H1 (cell line): ENCODE measurements at regions not wholly inside any gene's neighbourhood (a gene's known extent, or its start where the extent isn't known, plus 50 kb on each side); places are given as distances from the start of the nearest gene placed in this dataset.

Source experiments
- CTCF ChIA-PET: fragments of 300-600 bp; sonication (Branson Sonifier 250); formaldehyde crosslinking; loops from one replicate; lab custom pipeline; 2021; ENCODE audit not compliant: partially characterized antibody; lab: Charles Lee
- POLR2A ChIA-PET: fragments of 300-600 bp; sonication (Branson Sonifier 250); formaldehyde crosslinking; loops from one replicate; lab custom pipeline; 2021; ENCODE audit warnings: inconsistent platforms; ENCODE audit not compliant: partially characterized antibody; lab: Charles Lee
- DNase-seq, 2 experiments: peaks; one replicate each; pipeline versions ENCODE4 v3.0.0 to v3.0.0-alpha.2; 2010 to 2022; ENCODE audit warnings: low spot score in 2 of 2, low read depth in 1 of 2, mixed read lengths in 1 of 2
- FAIRE-seq: peaks from 2 replicates; lab custom pipeline; 2011; peaks lifted over from hg19 to GRCh38; lab: Jason Lieb, UNC
- H2AFZ ChIP-seq: 2 replicates; pipeline ENCODE4 v1.8.1; 2012; ENCODE audit warnings: low read length, inconsistent platforms
- H2AK5ac ChIP-seq: 2 replicates; pipeline ENCODE4 v1.6.1; 2013; ENCODE audit warnings: low read depth, low read length
- H2BK120ac ChIP-seq: replicated peaks from 2 replicates; pipeline ENCODE3; 2013; ENCODE audit warnings: low read depth, low read length, inconsistent platforms
- H2BK12ac ChIP-seq: 2 replicates; pipeline ENCODE4 v1.6.1; 2013; ENCODE audit warnings: low read depth, low read length
- H2BK15ac ChIP-seq: 2 replicates; pipeline ENCODE4 v1.6.1; 2013; ENCODE audit warnings: low read length
- H2BK20ac ChIP-seq: 2 replicates; pipeline ENCODE4 v1.6.1; 2013; ENCODE audit warnings: low read length
- H2BK5ac ChIP-seq: 2 replicates; pipeline ENCODE4 v1.6.1; 2013; ENCODE audit warnings: low read depth, low read length
- H3K14ac ChIP-seq: 2 replicates; pipeline ENCODE4 v1.6.1; 2013; ENCODE audit warnings: inconsistent platforms; ENCODE audit not compliant: insufficient read length
- H3K18ac ChIP-seq: 2 replicates; pipeline ENCODE4 v1.6.1; 2013; ENCODE audit warnings: low read length; ENCODE audit errors: extremely low read depth
- H3K23ac ChIP-seq: 2 replicates; pipeline ENCODE4 v1.6.1; 2013; ENCODE audit warnings: inconsistent platforms; ENCODE audit not compliant: insufficient read length
- H3K23me2 ChIP-seq: 2 replicates; pipeline ENCODE4 v1.6.1; 2013; ENCODE audit warnings: low read depth, low read length
- H3K27ac ChIP-seq: 2 replicates; pipeline ENCODE4 v1.6.1; 2011; ENCODE audit warnings: low read depth, low read length, inconsistent platforms
- H3K27me3 ChIP-seq, 4 experiments: replicated peaks in 1 of 4; 1 replicate in 1 of 4; 2 replicates in 3 of 4; pipeline versions ENCODE4 v1.6.1 to v1.8.1; 2011 to 2013; ENCODE audit warnings: low read length in 3 of 4, mild to moderate bottlenecking in 3 of 4, inconsistent platforms in 2 of 4, mixed read lengths in 2 of 4, moderate library complexity in 1 of 4; ENCODE audit not compliant: control insufficient read depth in 3 of 4, insufficient read depth in 3 of 4; ENCODE audit errors: extremely low read depth in 1 of 4
- H3K36me3 ChIP-seq, 4 experiments: 2 replicates each; pipeline versions ENCODE4 v1.6.1 to v1.8.1; 2011 to 2013; ENCODE audit warnings: mild to moderate bottlenecking in 4 of 4, low read length in 3 of 4, moderate library complexity in 2 of 4, control low read depth in 1 of 4, inconsistent platforms in 1 of 4; ENCODE audit not compliant: insufficient read depth in 4 of 4, control insufficient read depth in 2 of 4
- H3K4ac ChIP-seq: replicated peaks from 2 replicates; pipeline ENCODE3; 2013; ENCODE audit warnings: low read length, low read depth, mixed read lengths, inconsistent platforms; ENCODE audit not compliant: insufficient read length
- H3K4me1 ChIP-seq, 4 experiments: replicated peaks in 1 of 4; 1 replicate in 1 of 4; 2 replicates in 3 of 4; pipeline versions ENCODE4 v1.6.1 to v1.8.1; 2011 to 2013; ENCODE audit warnings: low read length in 3 of 4, inconsistent platforms in 2 of 4, mixed read lengths in 1 of 4; ENCODE audit not compliant: insufficient read depth in 4 of 4, control insufficient read depth in 3 of 4
- H3K4me2 ChIP-seq, 2 experiments: 2 replicates each; pipeline versions ENCODE4 v1.6.1 to v1.8.1; 2011 to 2013; ENCODE audit warnings: low read depth in 2 of 2, low read length in 2 of 2, control low read depth in 1 of 2, inconsistent platforms in 1 of 2, mild to moderate bottlenecking in 1 of 2; ENCODE audit not compliant: insufficient read depth in 1 of 2
- H3K4me3 ChIP-seq, 4 experiments: fragments of 200-600, 300-600 bp in 1 of 4; sonication (generic), shearing (Covaris generic), sonication (Bioruptor Twin) in 1 of 4; 2 replicates each; pipeline versions ENCODE4 v1.5.1 to v1.8.1; 2011 to 2016; ENCODE audit warnings: low read length in 4 of 4, low read depth in 3 of 4, control low read depth in 2 of 4, inconsistent platforms in 2 of 4, mild to moderate bottlenecking in 2 of 4, mixed read lengths in 1 of 4, moderate library complexity in 1 of 4; ENCODE audit not compliant: insufficient read depth in 2 of 4; ENCODE audit errors: extremely low read depth in 1 of 4
- H3K56ac ChIP-seq: replicated peaks from 2 replicates; pipeline ENCODE3; 2013; ENCODE audit warnings: low read depth, mild to moderate bottlenecking, mixed read lengths, low read length, inconsistent platforms; ENCODE audit not compliant: insufficient read length
- H3K79me1 ChIP-seq: 2 replicates; pipeline ENCODE4 v1.6.1; 2013; ENCODE audit warnings: low read depth, low read length, control low read depth
- H3K79me2 ChIP-seq, 2 experiments: 2 replicates each; pipeline versions ENCODE4 v1.6.1 to v1.8.1; 2012 to 2013; ENCODE audit warnings: low read length in 2 of 2, mild to moderate bottlenecking in 2 of 2, inconsistent platforms in 1 of 2; ENCODE audit not compliant: insufficient read depth in 2 of 2, control insufficient read depth in 1 of 2
- H3K9ac ChIP-seq, 4 experiments: replicated peaks in 1 of 4; 1 replicate in 1 of 4; 2 replicates in 3 of 4; pipeline versions ENCODE4 v1.6.1 to v1.8.1; 2011 to 2013; ENCODE audit warnings: low read depth in 3 of 4, low read length in 3 of 4, control low read depth in 2 of 4, mild to moderate bottlenecking in 2 of 4, moderate library complexity in 2 of 4, inconsistent platforms in 1 of 4; ENCODE audit errors: extremely low read depth in 1 of 4
- H3K9me3 ChIP-seq, 2 experiments: 2 replicates each; pipeline versions ENCODE4 v1.6.1 to v1.8.1; 2012 to 2013; ENCODE audit warnings: mild to moderate bottlenecking in 2 of 2, moderate library complexity in 2 of 2, control low read depth in 1 of 2, inconsistent platforms in 1 of 2, low read depth in 1 of 2, low read length in 1 of 2, mixed read lengths in 1 of 2; ENCODE audit not compliant: insufficient read depth in 2 of 2
- H4K20me1 ChIP-seq, 2 experiments: replicated peaks in 1 of 2; 2 replicates each; pipeline versions ENCODE3 to v1.8.1; 2011 to 2013; ENCODE audit warnings: inconsistent platforms in 2 of 2, low read length in 2 of 2, mild to moderate bottlenecking in 1 of 2; ENCODE audit not compliant: insufficient read depth in 2 of 2, control insufficient read depth in 1 of 2
- H4K5ac ChIP-seq: 2 replicates; pipeline ENCODE4 v1.6.1; 2013; ENCODE audit warnings: low read length, low read depth, mixed read lengths, inconsistent platforms; ENCODE audit not compliant: insufficient read length
- H4K8ac ChIP-seq: 2 replicates; pipeline ENCODE4 v1.8.0; 2013; ENCODE audit warnings: mild to moderate bottlenecking, moderate library complexity, low read length, inconsistent platforms; ENCODE audit not compliant: insufficient read depth; ENCODE audit errors: extremely low read depth
- H4K91ac ChIP-seq: replicated peaks from 2 replicates; pipeline ENCODE3; 2013; ENCODE audit warnings: low read length, mixed read lengths, inconsistent platforms; ENCODE audit not compliant: insufficient read length
- TF ChIP-seq, protein P1 (sequence below): fragments of 300-600 bp; sonication (generic); IDR thresholded peaks from 2 replicates; pipeline ENCODE4 v1.7.1; 2012; ENCODE audit warnings: low read length, moderate library complexity, mild to moderate bottlenecking, inconsistent platforms; ENCODE audit not compliant: insufficient replicate concordance

GRCh38 chr6:78561015-78561414 is 306.3 kb upstream of the IRAK1BP1 start:
- Histone ChIP-seq H3K23me2 (no peaks in the 10 kb centered on the region), H2BK12ac (no peak overlapping the region), H2BK20ac (no peak overlapping the region), H3K79me2 (no peaks in the 10 kb centered on the region), H3K36me3 (no peaks in the 10 kb centered on the region), H4K8ac (no peak overlapping the region), H4K5ac (no peak overlapping the region), H2BK5ac (no peak overlapping the region), H3K14ac (no peak overlapping the region), H3K9me3 (peaks cover 7 to 9% of the 10 kb centered on the region in 2 experiments; a peak in 3 of 4 replicates), H3K4me3 (no peak overlapping the region), H3K27me3 (no peaks in the 10 kb centered on the region), H3K56ac (no peak overlapping the region), H2BK15ac (no peak overlapping the region), H2AFZ (no peak overlapping the region), H4K20me1 (no peaks in the 10 kb centered on the region), H2BK120ac (no peak overlapping the region), H3K18ac (no peak overlapping the region), H4K91ac (no peak overlapping the region), H3K4ac (no peak overlapping the region), H3K4me1 (no peaks in the 10 kb centered on the region), H3K79me1 (no peaks in the 10 kb centered on the region), H3K9ac (no peak overlapping the region), H3K4me2 (no peak overlapping the region), H2AK5ac (no peak overlapping the region), H3K23ac (no peak overlapping the region), H3K27ac (no peak overlapping the region)
- POLR2A ChIA-PET: no interaction called here
- DNase-seq (no peak), FAIRE-seq (no peak)
- TF ChIP-seq, protein P1, sequence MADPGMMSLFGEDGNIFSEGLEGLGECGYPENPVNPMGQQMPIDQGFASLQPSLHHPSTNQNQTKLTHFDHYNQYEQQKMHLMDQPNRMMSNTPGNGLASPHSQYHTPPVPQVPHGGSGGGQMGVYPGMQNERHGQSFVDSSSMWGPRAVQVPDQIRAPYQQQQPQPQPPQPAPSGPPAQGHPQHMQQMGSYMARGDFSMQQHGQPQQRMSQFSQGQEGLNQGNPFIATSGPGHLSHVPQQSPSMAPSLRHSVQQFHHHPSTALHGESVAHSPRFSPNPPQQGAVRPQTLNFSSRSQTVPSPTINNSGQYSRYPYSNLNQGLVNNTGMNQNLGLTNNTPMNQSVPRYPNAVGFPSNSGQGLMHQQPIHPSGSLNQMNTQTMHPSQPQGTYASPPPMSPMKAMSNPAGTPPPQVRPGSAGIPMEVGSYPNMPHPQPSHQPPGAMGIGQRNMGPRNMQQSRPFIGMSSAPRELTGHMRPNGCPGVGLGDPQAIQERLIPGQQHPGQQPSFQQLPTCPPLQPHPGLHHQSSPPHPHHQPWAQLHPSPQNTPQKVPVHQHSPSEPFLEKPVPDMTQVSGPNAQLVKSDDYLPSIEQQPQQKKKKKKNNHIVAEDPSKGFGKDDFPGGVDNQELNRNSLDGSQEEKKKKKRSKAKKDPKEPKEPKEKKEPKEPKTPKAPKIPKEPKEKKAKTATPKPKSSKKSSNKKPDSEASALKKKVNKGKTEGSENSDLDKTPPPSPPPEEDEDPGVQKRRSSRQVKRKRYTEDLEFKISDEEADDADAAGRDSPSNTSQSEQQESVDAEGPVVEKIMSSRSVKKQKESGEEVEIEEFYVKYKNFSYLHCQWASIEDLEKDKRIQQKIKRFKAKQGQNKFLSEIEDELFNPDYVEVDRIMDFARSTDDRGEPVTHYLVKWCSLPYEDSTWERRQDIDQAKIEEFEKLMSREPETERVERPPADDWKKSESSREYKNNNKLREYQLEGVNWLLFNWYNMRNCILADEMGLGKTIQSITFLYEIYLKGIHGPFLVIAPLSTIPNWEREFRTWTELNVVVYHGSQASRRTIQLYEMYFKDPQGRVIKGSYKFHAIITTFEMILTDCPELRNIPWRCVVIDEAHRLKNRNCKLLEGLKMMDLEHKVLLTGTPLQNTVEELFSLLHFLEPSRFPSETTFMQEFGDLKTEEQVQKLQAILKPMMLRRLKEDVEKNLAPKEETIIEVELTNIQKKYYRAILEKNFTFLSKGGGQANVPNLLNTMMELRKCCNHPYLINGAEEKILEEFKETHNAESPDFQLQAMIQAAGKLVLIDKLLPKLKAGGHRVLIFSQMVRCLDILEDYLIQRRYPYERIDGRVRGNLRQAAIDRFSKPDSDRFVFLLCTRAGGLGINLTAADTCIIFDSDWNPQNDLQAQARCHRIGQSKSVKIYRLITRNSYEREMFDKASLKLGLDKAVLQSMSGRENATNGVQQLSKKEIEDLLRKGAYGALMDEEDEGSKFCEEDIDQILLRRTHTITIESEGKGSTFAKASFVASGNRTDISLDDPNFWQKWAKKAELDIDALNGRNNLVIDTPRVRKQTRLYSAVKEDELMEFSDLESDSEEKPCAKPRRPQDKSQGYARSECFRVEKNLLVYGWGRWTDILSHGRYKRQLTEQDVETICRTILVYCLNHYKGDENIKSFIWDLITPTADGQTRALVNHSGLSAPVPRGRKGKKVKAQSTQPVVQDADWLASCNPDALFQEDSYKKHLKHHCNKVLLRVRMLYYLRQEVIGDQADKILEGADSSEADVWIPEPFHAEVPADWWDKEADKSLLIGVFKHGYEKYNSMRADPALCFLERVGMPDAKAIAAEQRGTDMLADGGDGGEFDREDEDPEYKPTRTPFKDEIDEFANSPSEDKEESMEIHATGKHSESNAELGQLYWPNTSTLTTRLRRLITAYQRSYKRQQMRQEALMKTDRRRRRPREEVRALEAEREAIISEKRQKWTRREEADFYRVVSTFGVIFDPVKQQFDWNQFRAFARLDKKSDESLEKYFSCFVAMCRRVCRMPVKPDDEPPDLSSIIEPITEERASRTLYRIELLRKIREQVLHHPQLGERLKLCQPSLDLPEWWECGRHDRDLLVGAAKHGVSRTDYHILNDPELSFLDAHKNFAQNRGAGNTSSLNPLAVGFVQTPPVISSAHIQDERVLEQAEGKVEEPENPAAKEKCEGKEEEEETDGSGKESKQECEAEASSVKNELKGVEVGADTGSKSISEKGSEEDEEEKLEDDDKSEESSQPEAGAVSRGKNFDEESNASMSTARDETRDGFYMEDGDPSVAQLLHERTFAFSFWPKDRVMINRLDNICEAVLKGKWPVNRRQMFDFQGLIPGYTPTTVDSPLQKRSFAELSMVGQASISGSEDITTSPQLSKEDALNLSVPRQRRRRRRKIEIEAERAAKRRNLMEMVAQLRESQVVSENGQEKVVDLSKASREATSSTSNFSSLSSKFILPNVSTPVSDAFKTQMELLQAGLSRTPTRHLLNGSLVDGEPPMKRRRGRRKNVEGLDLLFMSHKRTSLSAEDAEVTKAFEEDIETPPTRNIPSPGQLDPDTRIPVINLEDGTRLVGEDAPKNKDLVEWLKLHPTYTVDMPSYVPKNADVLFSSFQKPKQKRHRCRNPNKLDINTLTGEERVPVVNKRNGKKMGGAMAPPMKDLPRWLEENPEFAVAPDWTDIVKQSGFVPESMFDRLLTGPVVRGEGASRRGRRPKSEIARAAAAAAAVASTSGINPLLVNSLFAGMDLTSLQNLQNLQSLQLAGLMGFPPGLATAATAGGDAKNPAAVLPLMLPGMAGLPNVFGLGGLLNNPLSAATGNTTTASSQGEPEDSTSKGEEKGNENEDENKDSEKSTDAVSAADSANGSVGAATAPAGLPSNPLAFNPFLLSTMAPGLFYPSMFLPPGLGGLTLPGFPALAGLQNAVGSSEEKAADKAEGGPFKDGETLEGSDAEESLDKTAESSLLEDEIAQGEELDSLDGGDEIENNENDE: no peak
- CTCF ChIA-PET: no interaction called here
